H1 (cell line): ENCODE measurements at regions not wholly inside any gene's neighbourhood (a gene's known extent, or its start where the extent isn't known, plus 50 kb on each side); places are given as distances from the start of the nearest gene placed in this dataset.
A peak's percentile ranks its signal among the peaks of the same experiment; 100 is the strongest.

Experiments used
- CTCF ChIA-PET: fragments of 300-600 bp; sonication (Branson Sonifier 250); formaldehyde crosslinking; loops from one replicate; lab custom pipeline; 2021; ENCODE audit not compliant: partially characterized antibody; lab: Charles Lee
- POLR2A ChIA-PET: fragments of 300-600 bp; sonication (Branson Sonifier 250); formaldehyde crosslinking; loops from one replicate; lab custom pipeline; 2021; ENCODE audit warnings: inconsistent platforms; ENCODE audit not compliant: partially characterized antibody; lab: Charles Lee
- DNase-seq, 2 experiments: peaks; one replicate each; pipeline versions ENCODE4 v3.0.0 to v3.0.0-alpha.2; 2010 to 2022; ENCODE audit warnings: low spot score in 2 of 2, low read depth in 1 of 2, mixed read lengths in 1 of 2
- FAIRE-seq: peaks from 2 replicates; lab custom pipeline; 2011; peaks lifted over from hg19 to GRCh38; lab: Jason Lieb, UNC
- H2AFZ ChIP-seq: 2 replicates; pipeline ENCODE4 v1.8.1; 2012; ENCODE audit warnings: low read length, inconsistent platforms
- H2AK5ac ChIP-seq: 2 replicates; pipeline ENCODE4 v1.6.1; 2013; ENCODE audit warnings: low read depth, low read length
- H2BK120ac ChIP-seq: replicated peaks from 2 replicates; pipeline ENCODE3; 2013; ENCODE audit warnings: low read depth, low read length, inconsistent platforms
- H2BK12ac ChIP-seq: 2 replicates; pipeline ENCODE4 v1.6.1; 2013; ENCODE audit warnings: low read depth, low read length
- H2BK15ac ChIP-seq: 2 replicates; pipeline ENCODE4 v1.6.1; 2013; ENCODE audit warnings: low read length
- H2BK20ac ChIP-seq: 2 replicates; pipeline ENCODE4 v1.6.1; 2013; ENCODE audit warnings: low read length
- H2BK5ac ChIP-seq: 2 replicates; pipeline ENCODE4 v1.6.1; 2013; ENCODE audit warnings: low read depth, low read length
- H3K14ac ChIP-seq: 2 replicates; pipeline ENCODE4 v1.6.1; 2013; ENCODE audit warnings: inconsistent platforms; ENCODE audit not compliant: insufficient read length
- H3K18ac ChIP-seq: 2 replicates; pipeline ENCODE4 v1.6.1; 2013; ENCODE audit warnings: low read length; ENCODE audit errors: extremely low read depth
- H3K23ac ChIP-seq: 2 replicates; pipeline ENCODE4 v1.6.1; 2013; ENCODE audit warnings: inconsistent platforms; ENCODE audit not compliant: insufficient read length
- H3K23me2 ChIP-seq: 2 replicates; pipeline ENCODE4 v1.6.1; 2013; ENCODE audit warnings: low read depth, low read length
- H3K27ac ChIP-seq: 2 replicates; pipeline ENCODE4 v1.6.1; 2011; ENCODE audit warnings: low read depth, low read length, inconsistent platforms
- H3K27me3 ChIP-seq, 4 experiments: replicated peaks in 1 of 4; 1 replicate in 1 of 4; 2 replicates in 3 of 4; pipeline versions ENCODE4 v1.6.1 to v1.8.1; 2011 to 2013; ENCODE audit warnings: low read length in 3 of 4, mild to moderate bottlenecking in 3 of 4, inconsistent platforms in 2 of 4, mixed read lengths in 2 of 4, moderate library complexity in 1 of 4; ENCODE audit not compliant: control insufficient read depth in 3 of 4, insufficient read depth in 3 of 4; ENCODE audit errors: extremely low read depth in 1 of 4
- H3K36me3 ChIP-seq, 4 experiments: 2 replicates each; pipeline versions ENCODE4 v1.6.1 to v1.8.1; 2011 to 2013; ENCODE audit warnings: mild to moderate bottlenecking in 4 of 4, low read length in 3 of 4, moderate library complexity in 2 of 4, control low read depth in 1 of 4, inconsistent platforms in 1 of 4; ENCODE audit not compliant: insufficient read depth in 4 of 4, control insufficient read depth in 2 of 4
- H3K4ac ChIP-seq: replicated peaks from 2 replicates; pipeline ENCODE3; 2013; ENCODE audit warnings: low read length, low read depth, mixed read lengths, inconsistent platforms; ENCODE audit not compliant: insufficient read length
- H3K4me1 ChIP-seq, 4 experiments: replicated peaks in 1 of 4; 1 replicate in 1 of 4; 2 replicates in 3 of 4; pipeline versions ENCODE4 v1.6.1 to v1.8.1; 2011 to 2013; ENCODE audit warnings: low read length in 3 of 4, inconsistent platforms in 2 of 4, mixed read lengths in 1 of 4; ENCODE audit not compliant: insufficient read depth in 4 of 4, control insufficient read depth in 3 of 4
- H3K4me2 ChIP-seq, 2 experiments: 2 replicates each; pipeline versions ENCODE4 v1.6.1 to v1.8.1; 2011 to 2013; ENCODE audit warnings: low read depth in 2 of 2, low read length in 2 of 2, control low read depth in 1 of 2, inconsistent platforms in 1 of 2, mild to moderate bottlenecking in 1 of 2; ENCODE audit not compliant: insufficient read depth in 1 of 2
- H3K4me3 ChIP-seq, 4 experiments: fragments of 200-600, 300-600 bp in 1 of 4; sonication (generic), shearing (Covaris generic), sonication (Bioruptor Twin) in 1 of 4; 2 replicates each; pipeline versions ENCODE4 v1.5.1 to v1.8.1; 2011 to 2016; ENCODE audit warnings: low read length in 4 of 4, low read depth in 3 of 4, control low read depth in 2 of 4, inconsistent platforms in 2 of 4, mild to moderate bottlenecking in 2 of 4, mixed read lengths in 1 of 4, moderate library complexity in 1 of 4; ENCODE audit not compliant: insufficient read depth in 2 of 4; ENCODE audit errors: extremely low read depth in 1 of 4
- H3K56ac ChIP-seq: replicated peaks from 2 replicates; pipeline ENCODE3; 2013; ENCODE audit warnings: low read depth, mild to moderate bottlenecking, mixed read lengths, low read length, inconsistent platforms; ENCODE audit not compliant: insufficient read length
- H3K79me1 ChIP-seq: 2 replicates; pipeline ENCODE4 v1.6.1; 2013; ENCODE audit warnings: low read depth, low read length, control low read depth
- H3K79me2 ChIP-seq, 2 experiments: 2 replicates each; pipeline versions ENCODE4 v1.6.1 to v1.8.1; 2012 to 2013; ENCODE audit warnings: low read length in 2 of 2, mild to moderate bottlenecking in 2 of 2, inconsistent platforms in 1 of 2; ENCODE audit not compliant: insufficient read depth in 2 of 2, control insufficient read depth in 1 of 2
- H3K9ac ChIP-seq, 4 experiments: replicated peaks in 1 of 4; 1 replicate in 1 of 4; 2 replicates in 3 of 4; pipeline versions ENCODE4 v1.6.1 to v1.8.1; 2011 to 2013; ENCODE audit warnings: low read depth in 3 of 4, low read length in 3 of 4, control low read depth in 2 of 4, mild to moderate bottlenecking in 2 of 4, moderate library complexity in 2 of 4, inconsistent platforms in 1 of 4; ENCODE audit errors: extremely low read depth in 1 of 4
- H3K9me3 ChIP-seq, 2 experiments: 2 replicates each; pipeline versions ENCODE4 v1.6.1 to v1.8.1; 2012 to 2013; ENCODE audit warnings: mild to moderate bottlenecking in 2 of 2, moderate library complexity in 2 of 2, control low read depth in 1 of 2, inconsistent platforms in 1 of 2, low read depth in 1 of 2, low read length in 1 of 2, mixed read lengths in 1 of 2; ENCODE audit not compliant: insufficient read depth in 2 of 2
- H4K20me1 ChIP-seq, 2 experiments: replicated peaks in 1 of 2; 2 replicates each; pipeline versions ENCODE3 to v1.8.1; 2011 to 2013; ENCODE audit warnings: inconsistent platforms in 2 of 2, low read length in 2 of 2, mild to moderate bottlenecking in 1 of 2; ENCODE audit not compliant: insufficient read depth in 2 of 2, control insufficient read depth in 1 of 2
- H4K5ac ChIP-seq: 2 replicates; pipeline ENCODE4 v1.6.1; 2013; ENCODE audit warnings: low read length, low read depth, mixed read lengths, inconsistent platforms; ENCODE audit not compliant: insufficient read length
- H4K8ac ChIP-seq: 2 replicates; pipeline ENCODE4 v1.8.0; 2013; ENCODE audit warnings: mild to moderate bottlenecking, moderate library complexity, low read length, inconsistent platforms; ENCODE audit not compliant: insufficient read depth; ENCODE audit errors: extremely low read depth
- H4K91ac ChIP-seq: replicated peaks from 2 replicates; pipeline ENCODE3; 2013; ENCODE audit warnings: low read length, mixed read lengths, inconsistent platforms; ENCODE audit not compliant: insufficient read length
- ATF2 ChIP-seq: IDR thresholded peaks from 2 replicates; pipeline ENCODE4 v1.6.1; 2012; ENCODE audit warnings: low read length, inconsistent platforms
- CTCF ChIP-seq, 3 experiments: IDR thresholded peaks; 1 replicate in 2 of 3; 2 replicates in 1 of 3; pipeline versions ENCODE4 v1.5.1 to v1.6.1; 2011; ENCODE audit warnings: low read length in 3 of 3, mild to moderate bottlenecking in 3 of 3, inconsistent platforms in 2 of 3, low read depth in 1 of 3, moderate library complexity in 1 of 3; ENCODE audit not compliant: insufficient read depth in 1 of 3; ENCODE audit errors: control extremely low read depth in 1 of 3
- EZH2 ChIP-seq: fragments of 200-600 bp; sonication (generic); IDR thresholded peaks from 2 replicates; pipeline ENCODE4 v1.7.1; 2012; ENCODE audit warnings: low read depth, mild to moderate bottlenecking, moderate library complexity, low read length, inconsistent platforms; ENCODE audit not compliant: severe bottlenecking
- HDAC2 ChIP-seq, 2 experiments: fragments of 300-600 bp in 1 of 2; sonication (generic) in 1 of 2; IDR thresholded peaks; 2 replicates each; pipeline ENCODE4 v1.6.1; 2011 to 2012; ENCODE audit warnings: low read depth in 2 of 2, low read length in 2 of 2, mild to moderate bottlenecking in 2 of 2, moderate library complexity in 2 of 2, borderline replicate concordance in 1 of 2, inconsistent platforms in 1 of 2
- KDM4A ChIP-seq: IDR thresholded peaks from one replicate; pipeline ENCODE4 v1.7.1; 2012; ENCODE audit warnings: low read depth, mild to moderate bottlenecking, moderate library complexity, low read length, inconsistent platforms; ENCODE audit not compliant: severe bottlenecking
- KDM5A ChIP-seq: fragments of 200-600 bp; IDR thresholded peaks from 2 replicates; pipeline ENCODE4 v1.7.1; 2012; ENCODE audit warnings: mild to moderate bottlenecking, low read length, inconsistent platforms, mixed read lengths
- PHF8 ChIP-seq: fragments of 200-600 bp; sonication (generic); conservative IDR thresholded peaks from 2 replicates; pipeline ENCODE4 v1.7.1; 2012; ENCODE audit warnings: low read depth, mild to moderate bottlenecking, inconsistent platforms, low read length, moderate library complexity
- SIRT6 ChIP-seq: IDR thresholded peaks from one replicate; pipeline ENCODE4 v1.7.1; 2012; ENCODE audit warnings: low read length, inconsistent platforms
- SP1 ChIP-seq: IDR thresholded peaks from 2 replicates; pipeline ENCODE4 v1.6.1; 2011; ENCODE audit warnings: low read depth, low read length
- whole genome bisulfite sequencing, 2 experiments: shearing (Covaris generic) in 1 of 2; methylation state at CpG; one replicate each; pipeline versions ENCODE4 v1.1.6 to v1.1.7; 2013 to 2015; ENCODE audit warnings: low lambda C conversion rate in 2 of 2, mixed read lengths in 2 of 2, inconsistent platforms in 1 of 2, low coverage in 1 of 2, missing lambda C conversion rate in 1 of 2; ENCODE audit not compliant: insufficient replicate concordance in 2 of 2, insufficient coverage in 1 of 2, insufficient read length in 1 of 2; ENCODE audit errors: extremely low coverage in 1 of 2, missing lambda C conversion rate in 1 of 2; 5-methylcytosine and 5-hydroxymethylcytosine counted together

- no peaks in the 10 kb centered on the region for H3K36me3 ChIP-seq
- H4K8ac ChIP-seq = no peak overlapping the region
- CTCF ChIA-PET = interaction anchor here (0.8 to 4.3 kb wide), 16 partner anchors 8 to 654 kb away, joined by 3 to 31 read pairs (median 4); no protein-coding TSS in a partner anchor
- peak overlapping the region; percentile 48; the same call in 1 of the 2 replicates for H2BK15ac ChIP-seq
- H3K23ac ChIP-seq = no peak overlapping the region
- no peak for FAIRE-seq
- no peak overlapping the region for H3K4me3 ChIP-seq
- no peak overlapping the region for H2BK20ac ChIP-seq
- peak overlapping the region; percentile 36; the same call in 1 of the 2 replicates for H2BK5ac ChIP-seq
- no peaks in the 10 kb centered on the region for H3K9me3 ChIP-seq
- no peaks in the 10 kb centered on the region for H4K20me1 ChIP-seq
- H3K9ac ChIP-seq = no peak overlapping the region
- H3K79me2 ChIP-seq = no peaks in the 10 kb centered on the region
- H2AFZ ChIP-seq = peak overlapping the region; percentile 52; the same call in 1 of the 2 replicates
- no peaks in the 10 kb centered on the region; the same call in 1 of the 2 replicates for H3K23me2 ChIP-seq
- H3K4me2 ChIP-seq = 0 out of 4 replicates have a peak overlapping the region, but pooled peaks of 1 of the 2 experiments have one; percentile 22
- H3K79me1 ChIP-seq = no peaks in the 10 kb centered on the region
- no peak overlapping the region for H2BK12ac ChIP-seq
- H3K4ac ChIP-seq = no peak overlapping the region
- H3K18ac ChIP-seq = peak overlapping the region; percentile 62; the same call in 1 of the 2 replicates
- peak overlapping the region; percentile 11 for H4K91ac ChIP-seq
- 77% methylated on average over 5 of the region's 5 CpGs; no CpG with 5 or more reads in 1 of the 2 experiments for WGBS, 2 experiments
- H3K4me1 ChIP-seq = peaks cover 0 to 10% (median 6%) of the 10 kb centered on the region in 4 experiments; a peak in 4 of 7 replicates
- no peak for DNase-seq
- H2AK5ac ChIP-seq = no peak overlapping the region
- POLR2A ChIA-PET = no interaction called here
- H3K27me3 ChIP-seq = no peaks in the 10 kb centered on the region
- H3K27ac ChIP-seq = no peak overlapping the region
- no peak overlapping the region for H3K14ac ChIP-seq
- H3K56ac ChIP-seq = no peak overlapping the region
- no peak overlapping the region for H2BK120ac ChIP-seq
- H4K5ac ChIP-seq = no peak overlapping the region
- TF ChIP-seq CTCF (IDR thresholded peaks at IDR 0.05; ENCODE audit: control extremely low read depth in 1 of 3, insufficient read depth in 1 of 3, low read depth in 1 of 3, low read length in 3 of 3) (no peak), HDAC2 (IDR thresholded peaks at IDR 0.05; ENCODE audit: borderline replicate concordance in 1 of 2, low read depth in 2 of 2, low read length in 2 of 2) (no peak), ATF2 (no peak), KDM4A (no peak), SP1 (no peak), PHF8 (no peak), SIRT6 (no peak), EZH2 (no peak), KDM5A (no peak)
These were observed 336.4 kb downstream of the IL20RB start for GRCh38 chr3:137294139-137294538.
